ENCODE measurements at regions not wholly inside any gene's neighbourhood (a gene's known extent, or its start where the extent isn't known, plus 50 kb on each side); places are given as distances from the start of the nearest gene placed in this dataset.
A peak's percentile ranks its signal among the peaks of the same experiment; 100 is the strongest.

- intact Hi-C loops (cut with DNase I) = no loop called here
These were observed 452.7 kb upstream of the HS6ST1 start for GRCh38 chr2:128771401-128771800.

GRCh38 chr2:128772671-128773070 lies 454.0 kb upstream of the HS6ST1 start:
- 82% methylated on average over 4 of the region's 4 CpGs for WGBS (ENCODE audit: insufficient coverage, low coverage, low lambda C conversion rate, missing lambda C conversion rate)
- no peak overlapping the region for H3K4me3 ChIP-seq
- intact Hi-C loops (cut with DNase I) = no loop called here
- no peak for TF ChIP-seq CTCF (IDR thresholded peaks at IDR 0.05)
- no peak for TF ChIP-seq POLR2A (IDR thresholded peaks at IDR 0.05)
- no peaks in the 10 kb centered on the region for H3K27me3 ChIP-seq
- H3K4me1 ChIP-seq = no peaks in the 10 kb centered on the region
- no peaks in the 10 kb centered on the region for H3K9me3 ChIP-seq
- H3K36me3 ChIP-seq = no peaks in the 10 kb centered on the region
- no peak overlapping the region for H3K27ac ChIP-seq
- ATAC-seq (no peak), DNase-seq (peak in 1 of 3 donors; percentile 18)

More at GRCh38 chr2:128771401-128771800, 452.7 kb upstream of the HS6ST1 start:
- H3K36me3 ChIP-seq = no peaks in the 10 kb centered on the region
- no peak for TF ChIP-seq CTCF (IDR thresholded peaks at IDR 0.05)
- no peak for TF ChIP-seq POLR2A (IDR thresholded peaks at IDR 0.05)
- H3K4me3 ChIP-seq = no peak overlapping the region
- WGBS (ENCODE audit: insufficient coverage, low coverage, low lambda C conversion rate, missing lambda C conversion rate) = 18% methylated on average over 2 of the region's 2 CpGs
- DNase-seq (no peak), ATAC-seq (no peak)
- no peaks in the 10 kb centered on the region for H3K9me3 ChIP-seq
- no peak overlapping the region for H3K27ac ChIP-seq
- no peaks in the 10 kb centered on the region for H3K4me1 ChIP-seq
- H3K27me3 ChIP-seq = no peaks in the 10 kb centered on the region

DNA sequence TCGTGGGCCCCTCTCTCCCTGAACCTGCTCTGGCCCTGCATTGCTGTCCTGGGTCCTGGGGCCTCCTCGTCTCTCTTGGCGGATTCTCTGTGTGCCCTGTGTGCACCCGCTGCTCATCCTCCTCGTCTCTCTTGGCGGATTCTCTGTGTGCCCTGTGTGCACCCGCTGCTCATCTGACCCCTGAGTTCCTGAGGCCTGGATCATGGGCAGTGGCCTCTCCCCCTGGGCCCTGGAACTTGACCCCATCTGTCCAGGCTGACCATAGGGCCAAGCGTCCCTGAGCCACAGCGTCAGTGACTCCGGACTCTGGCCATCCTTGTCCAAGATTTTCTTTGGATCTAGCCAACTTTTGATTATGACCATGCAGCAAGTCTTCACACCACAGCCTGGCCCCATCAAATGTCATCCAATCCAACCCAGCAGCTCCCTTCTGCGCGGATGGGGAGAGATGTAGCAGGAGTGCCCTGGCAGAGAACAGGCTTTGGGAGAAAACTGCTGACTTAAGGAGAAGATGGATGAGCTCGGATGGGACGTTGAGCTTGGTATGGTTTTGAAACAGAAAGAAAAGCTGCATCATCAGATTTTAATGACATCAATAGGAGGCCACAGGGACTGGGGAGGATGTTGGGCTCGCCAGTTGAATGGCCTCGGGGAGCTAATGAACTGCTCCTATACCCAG lies 455.1 kb upstream of the HS6ST1 start:
- TF ChIP-seq CTCF (IDR thresholded peaks at IDR 0.05) (no peak), POLR2A (IDR thresholded peaks at IDR 0.05) (no peak)
- Histone ChIP-seq H3K4me1 (no peaks in the 10 kb centered on the region), H3K36me3 (no peaks in the 10 kb centered on the region), H3K9me3 (no peaks in the 10 kb centered on the region), H3K27ac (no peak overlapping the region), H3K4me3 (no peak overlapping the region), H3K27me3 (no peaks in the 10 kb centered on the region)
- DNase-seq = peak in 2 of 3 donors; percentile 13 to 24
- intact Hi-C loops (cut with DNase I) = no loop called here
- 70% methylated on average over 7 of the region's 16 CpGs for WGBS (ENCODE audit: insufficient coverage, low coverage, low lambda C conversion rate, missing lambda C conversion rate)
- ATAC-seq = no peak

DNA sequence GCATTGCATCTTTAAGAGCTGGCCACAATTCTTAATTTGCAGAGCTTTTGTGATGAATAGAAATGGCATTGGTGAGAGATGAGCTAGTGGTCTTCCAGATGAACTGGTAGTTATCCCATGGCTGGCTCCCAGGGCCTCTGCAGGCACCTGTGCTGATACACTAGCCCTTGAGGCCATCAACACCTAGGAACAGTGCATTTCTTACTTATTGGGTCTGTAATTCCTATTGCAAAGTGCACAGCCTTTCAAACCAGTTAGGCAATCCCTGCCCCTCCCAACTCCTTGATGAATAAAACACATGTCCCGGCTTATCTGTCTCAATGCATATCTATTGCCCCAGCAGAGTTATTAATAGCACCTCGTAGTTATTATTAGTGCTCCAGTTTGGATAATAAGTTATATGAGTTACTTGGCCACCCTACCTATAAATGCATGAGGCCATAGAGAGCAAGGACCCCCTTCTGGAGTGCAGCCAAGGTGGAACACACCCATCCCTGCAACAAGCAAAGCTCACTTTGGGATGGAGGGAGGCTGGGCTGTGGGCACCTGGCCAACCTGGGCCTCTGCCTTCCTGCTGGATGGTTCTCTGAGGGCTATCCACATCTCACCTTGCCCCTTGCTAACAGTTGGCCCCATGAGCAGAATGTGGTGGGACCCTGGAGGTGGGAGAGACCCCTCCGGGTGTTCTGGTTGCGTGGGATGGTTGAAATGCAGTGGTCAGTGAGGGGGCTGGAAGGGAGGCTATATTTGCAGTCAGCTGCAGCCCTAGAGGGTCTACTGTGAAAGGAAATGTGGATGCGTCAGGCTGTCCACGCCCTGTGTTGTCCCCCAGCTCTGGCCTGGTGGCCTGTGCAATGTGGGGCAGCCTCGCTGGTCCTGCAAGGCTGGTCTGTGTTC lies 455.9 kb upstream of the HS6ST1 start:
- H3K4me3 ChIP-seq = no peak overlapping the region
- TF ChIP-seq POLR2A (IDR thresholded peaks at IDR 0.05) = no peak
- TF ChIP-seq CTCF (IDR thresholded peaks at IDR 0.05) = no peak
- H3K4me1 ChIP-seq = no peaks in the 10 kb centered on the region
- H3K9me3 ChIP-seq = no peaks in the 10 kb centered on the region
- DNase-seq (peak in 2 of 3 donors; percentile 20 to 38), ATAC-seq (no peak)
- H3K36me3 ChIP-seq = no peaks in the 10 kb centered on the region
- intact Hi-C loops (cut with DNase I) = no loop called here
- H3K27ac ChIP-seq = no peak overlapping the region
- no peaks in the 10 kb centered on the region for H3K27me3 ChIP-seq
- WGBS (ENCODE audit: insufficient coverage, low coverage, low lambda C conversion rate, missing lambda C conversion rate) = 59% methylated on average over 7 of the region's 7 CpGs

Measured in right lobe of liver (tissue), 6 donors.